Upper lobe of left lung (tissue), 6 donors: ENCODE measurements at regions not wholly inside any gene's neighbourhood (a gene's known extent, or its start where the extent isn't known, plus 50 kb on each side); places are given as distances from the start of the nearest gene placed in this dataset.

ENCODE experiments used
- ATAC-seq, 2 donors: fragments of 200-7000 bp; cut with Tn5 transposase; one replicate each; pipeline ENCODE4 v1.9.1; 2022; ENCODE audit warnings: mild to moderate bottlenecking in 2 of 2, moderate library complexity in 2 of 2; ENCODE audit not compliant: low FRiP score in 2 of 2
- DNase-seq, 2 donors: peaks; one replicate each; pipeline ENCODE4 v3.0.0-alpha.2; 2019 to 2020
- H3K27ac ChIP-seq, 4 donors: fragments of 200-600 bp; sonication (generic); one replicate each; pipeline ENCODE4 v1.5.1; 2016 to 2019
- H3K27me3 ChIP-seq, 4 donors: fragments of 200-600 bp; sonication (generic); one replicate each; pipeline ENCODE4 v1.5.1; 2017 to 2019
- H3K36me3 ChIP-seq, 4 donors: fragments of 200-600 bp; sonication (generic); one replicate each; pipeline ENCODE4 v1.5.1; 2016 to 2019
- H3K4me1 ChIP-seq, 4 donors: fragments of 200-600 bp; sonication (generic); one replicate each; pipeline ENCODE4 v1.5.1; 2018 to 2019
- H3K4me3 ChIP-seq, 4 donors: fragments of 200-600 bp; sonication (generic); one replicate each; pipeline ENCODE4 v1.5.1; 2017 to 2019; ENCODE audit warnings: mild to moderate bottlenecking in 2 of 4, moderate library complexity in 1 of 4
- H3K9me3 ChIP-seq, 4 donors: fragments of 200-600 bp; sonication (generic); one replicate each; pipeline ENCODE4 v1.5.1; 2018 to 2019
- EP300 ChIP-seq, 4 donors: sonication (generic); formaldehyde crosslinking; IDR thresholded peaks; one replicate each; pipeline ENCODE4 v1.5.1; 2017; ENCODE audit warnings: antibody characterized with exemption in 4 of 4, control low read depth in 2 of 4
- POLR2A ChIP-seq, 4 donors: fragments of 450-650 bp; IDR thresholded peaks; one replicate each; pipeline ENCODE4 v1.5.1; 2016 to 2017; ENCODE audit warnings: antibody characterized with exemption in 4 of 4, mild to moderate bottlenecking in 2 of 4
- POLR2AphosphoS5 ChIP-seq, 2 donors: sonication (generic); formaldehyde crosslinking; IDR thresholded peaks; one replicate each; pipeline ENCODE4 v1.5.1; 2017; ENCODE audit warnings: antibody characterized with exemption in 2 of 2
- WGBS, 2 donors: methylation state at CpG; one replicate each; pipeline ENCODE4 v1.1.5; 2017 to 2018; 5-methylcytosine and 5-hydroxymethylcytosine counted together
- TF ChIP-seq, protein P1 (sequence below), 6 experiments: fragments of 450-650 bp in 4 of 6; fragments of 200-600 bp in 2 of 6; sonication (generic) in 2 of 6; IDR thresholded peaks; one replicate each; pipeline ENCODE4 v1.5.1; 2016 to 2019; ENCODE audit warnings: antibody characterized with exemption in 6 of 6
- donor health status: DM: no; HTN: no; CAD: no; lungs with moderate emphysema.
- donor health status: DM: no; HTN: yes; CAD: no; lungs with severe emphysema.

DNA sequence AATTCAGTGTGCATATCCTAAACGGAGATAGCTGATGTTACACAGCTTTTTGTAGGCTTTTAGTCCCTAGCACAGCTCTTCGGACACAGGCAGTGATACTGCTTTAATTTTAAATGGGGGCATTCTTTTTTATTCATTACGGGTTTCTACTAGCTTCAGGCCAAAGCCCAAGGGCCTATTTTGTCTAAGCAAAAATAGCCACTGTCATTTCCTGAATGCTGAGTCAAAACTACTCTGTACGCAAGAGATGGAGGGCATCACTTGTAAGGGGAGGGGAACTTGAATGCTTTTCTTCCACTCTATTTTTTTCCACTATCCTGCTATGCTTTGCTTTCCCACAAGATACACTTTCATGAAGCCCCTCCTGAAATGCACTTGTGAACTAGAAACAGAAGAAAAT lies 360.7 kb downstream of the PMP22 start:
- ATAC-seq (no peak), DNase-seq (no peak)
- Histone ChIP-seq H3K27ac (no peak overlapping the region), H3K36me3 (no peaks in the 10 kb centered on the region), H3K4me3 (no peak overlapping the region), H3K9me3 (peaks cover 0 to 3% (median 0%) of the 10 kb centered on the region in 4 donors), H3K27me3 (no peaks in the 10 kb centered on the region), H3K4me1 (no peaks in the 10 kb centered on the region)
- TF ChIP-seq EP300 (IDR thresholded peaks at IDR 0.05), result no peak
- TF ChIP-seq, protein P1, sequence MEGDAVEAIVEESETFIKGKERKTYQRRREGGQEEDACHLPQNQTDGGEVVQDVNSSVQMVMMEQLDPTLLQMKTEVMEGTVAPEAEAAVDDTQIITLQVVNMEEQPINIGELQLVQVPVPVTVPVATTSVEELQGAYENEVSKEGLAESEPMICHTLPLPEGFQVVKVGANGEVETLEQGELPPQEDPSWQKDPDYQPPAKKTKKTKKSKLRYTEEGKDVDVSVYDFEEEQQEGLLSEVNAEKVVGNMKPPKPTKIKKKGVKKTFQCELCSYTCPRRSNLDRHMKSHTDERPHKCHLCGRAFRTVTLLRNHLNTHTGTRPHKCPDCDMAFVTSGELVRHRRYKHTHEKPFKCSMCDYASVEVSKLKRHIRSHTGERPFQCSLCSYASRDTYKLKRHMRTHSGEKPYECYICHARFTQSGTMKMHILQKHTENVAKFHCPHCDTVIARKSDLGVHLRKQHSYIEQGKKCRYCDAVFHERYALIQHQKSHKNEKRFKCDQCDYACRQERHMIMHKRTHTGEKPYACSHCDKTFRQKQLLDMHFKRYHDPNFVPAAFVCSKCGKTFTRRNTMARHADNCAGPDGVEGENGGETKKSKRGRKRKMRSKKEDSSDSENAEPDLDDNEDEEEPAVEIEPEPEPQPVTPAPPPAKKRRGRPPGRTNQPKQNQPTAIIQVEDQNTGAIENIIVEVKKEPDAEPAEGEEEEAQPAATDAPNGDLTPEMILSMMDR (IDR thresholded peaks at IDR 0.05), result no peak
- TF ChIP-seq POLR2AphosphoS5 (IDR thresholded peaks at IDR 0.05), result no peak
- TF ChIP-seq POLR2A (IDR thresholded peaks at IDR 0.05), result no peak
- WGBS, 2 donors, result 67 to 68% methylated on average over 4 of the region's 4 CpGs

- Histone ChIP-seq H3K9me3 (peaks cover 0 to 3% (median 0%) of the 10 kb centered on the region in 4 donors), H3K27ac (no peak overlapping the region), H3K36me3 (no peaks in the 10 kb centered on the region), H3K4me3 (no peak overlapping the region), H3K27me3 (no peaks in the 10 kb centered on the region), H3K4me1 (no peaks in the 10 kb centered on the region)
- 61 to 65% methylated on average over 1 of the region's 1 CpG for WGBS, 2 donors
- ATAC-seq (no peak), DNase-seq (no peak)
- no peak for TF ChIP-seq POLR2AphosphoS5 (IDR thresholded peaks at IDR 0.05)
- TF ChIP-seq, protein P1 (IDR thresholded peaks at IDR 0.05), result no peak
Observed at GRCh38 chr17:14903854-14904253, 361.3 kb downstream of the PMP22 start.

DNA sequence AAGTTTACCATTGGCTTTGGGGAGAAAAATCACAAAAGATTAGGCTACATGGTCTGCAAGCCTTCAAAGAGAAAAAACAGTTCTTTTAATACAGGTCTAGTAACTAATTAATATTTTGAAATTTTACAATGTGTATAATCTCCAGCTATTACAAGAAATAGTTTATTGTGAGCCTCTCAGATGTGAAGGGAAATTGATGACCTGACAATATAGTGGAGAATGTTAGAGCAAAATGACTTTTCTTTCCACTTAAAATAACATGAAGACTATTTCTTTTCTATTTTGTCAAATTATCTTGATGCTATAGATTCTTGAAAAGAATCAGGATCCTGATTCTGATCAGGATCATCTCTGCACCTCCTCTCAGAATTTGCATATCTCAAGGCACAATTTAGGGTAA lies 362.3 kb downstream of the PMP22 start:
- Histone ChIP-seq H3K4me3 (no peak overlapping the region), H3K27ac (no peak overlapping the region), H3K9me3 (peaks cover 0 to 3% (median 0%) of the 10 kb centered on the region in 4 donors), H3K27me3 (no peaks in the 10 kb centered on the region), H3K36me3 (no peaks in the 10 kb centered on the region), H3K4me1 (no peaks in the 10 kb centered on the region)
- DNase-seq, result no peak
- ATAC-seq, result no peak
- TF ChIP-seq, protein P1 (IDR thresholded peaks at IDR 0.05), result no peak
- TF ChIP-seq EP300 (IDR thresholded peaks at IDR 0.05) (no peak), POLR2AphosphoS5 (IDR thresholded peaks at IDR 0.05) (no peak), POLR2A (IDR thresholded peaks at IDR 0.05) (no peak)

GRCh38 chr17:14902297-14902696 lies 362.8 kb downstream of the PMP22 start:
- Histone ChIP-seq H3K9me3 (peaks cover 0 to 3% (median 0%) of the 10 kb centered on the region in 4 donors), H3K27me3 (no peaks in the 10 kb centered on the region), H3K27ac (no peak overlapping the region), H3K4me1 (no peaks in the 10 kb centered on the region), H3K36me3 (no peaks in the 10 kb centered on the region), H3K4me3 (no peak overlapping the region)
- no peak for TF ChIP-seq POLR2A (IDR thresholded peaks at IDR 0.05)
- TF ChIP-seq, protein P1 (IDR thresholded peaks at IDR 0.05), result no peak
- TF ChIP-seq EP300 (IDR thresholded peaks at IDR 0.05), result no peak
- TF ChIP-seq POLR2AphosphoS5 (IDR thresholded peaks at IDR 0.05), result no peak
- DNase-seq (no peak), ATAC-seq (no peak)
- WGBS, 2 donors, result 62 to 78% methylated on average over 3 of the region's 3 CpGs

GRCh38 chr17:14901376-14901775 lies 363.8 kb downstream of the PMP22 start:
- no peak for DNase-seq
- no peaks in the 10 kb centered on the region for H3K36me3 ChIP-seq
- TF ChIP-seq POLR2AphosphoS5 (IDR thresholded peaks at IDR 0.05) (no peak), POLR2A (IDR thresholded peaks at IDR 0.05) (no peak), EP300 (IDR thresholded peaks at IDR 0.05) (no peak)
- TF ChIP-seq, protein P1 (IDR thresholded peaks at IDR 0.05), result no peak
- no peaks in the 10 kb centered on the region for H3K27me3 ChIP-seq
- peaks cover 0 to 3% (median 0%) of the 10 kb centered on the region in 4 donors for H3K9me3 ChIP-seq
- no peak for ATAC-seq
- 74 to 78% methylated on average over 2 of the region's 2 CpGs for WGBS, 2 donors
- no peak overlapping the region for H3K4me3 ChIP-seq
- H3K27ac ChIP-seq, result no peak overlapping the region
- no peaks in the 10 kb centered on the region for H3K4me1 ChIP-seq
